Epithelial cell of esophagus (primary cell): ENCODE measurements at regions not wholly inside any gene's neighbourhood (a gene's known extent, or its start where the extent isn't known, plus 50 kb on each side); places are given as distances from the start of the nearest gene placed in this dataset.

Experiments
- DNase-seq: peaks from one replicate; pipeline ENCODE4 v3.0.0; 2010; ENCODE audit warnings: low read depth
- H3K4me3 ChIP-seq: 2 replicates; pipeline ENCODE4 v1.5.1; 2011; ENCODE audit warnings: mild to moderate bottlenecking, low read length, control low read depth
- CTCF ChIP-seq: IDR thresholded peaks from 2 replicates; pipeline ENCODE4 v1.5.1; 2011; ENCODE audit warnings: low read depth, mild to moderate bottlenecking, low read length, control low read depth, inconsistent platforms; ENCODE audit not compliant: insufficient read depth; ENCODE audit errors: missing control alignments

- TF ChIP-seq CTCF, result no peak
- peak; percentile 55 for DNase-seq
- H3K4me3 ChIP-seq, result no peak overlapping the region
Measured at GRCh38 chr3:180409170-180409569, 192.8 kb upstream of the TTC14 start.

GRCh38 chr3:180409883-180410282 lies 192.1 kb upstream of the TTC14 start:
- H3K4me3 ChIP-seq, result no peak overlapping the region

DNA sequence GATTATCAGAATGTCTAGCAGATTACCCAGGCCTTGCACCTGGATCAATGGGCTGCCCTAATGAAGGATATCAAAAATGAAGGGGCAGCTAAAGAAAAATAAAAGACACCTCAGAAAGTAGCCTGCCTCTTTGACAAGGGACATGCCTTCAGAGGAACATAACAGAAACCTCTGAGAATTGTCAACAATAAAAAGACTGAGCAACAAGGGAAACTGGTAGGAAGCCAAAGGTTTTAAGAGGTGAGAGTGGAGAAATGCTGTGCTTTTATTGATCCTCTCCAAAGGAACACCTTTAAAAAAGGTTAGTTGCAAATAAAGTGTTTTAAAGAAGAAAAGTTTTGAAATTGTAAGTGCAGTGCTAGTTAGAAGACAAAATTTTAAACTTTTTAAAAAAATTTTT lies 187.8 kb upstream of the TTC14 start:
- no peak for TF ChIP-seq CTCF
- no peak overlapping the region for H3K4me3 ChIP-seq

More at GRCh38 chr3:180409883-180410282, 192.1 kb upstream of the TTC14 start:
- TF ChIP-seq CTCF, result no peak
- DNase-seq, result no peak

GRCh38 chr3:180416111-180416594 lies 185.8 kb upstream of the TTC14 start:
- H3K4me3 ChIP-seq, result no peak overlapping the region
- DNase-seq, result peak; percentile 13
- TF ChIP-seq CTCF, result no peak

More for the DNA sequence above, 187.8 kb upstream of the TTC14 start:
- no peak for DNase-seq

GRCh38 chr3:180417241-180417640 lies 184.7 kb upstream of the TTC14 start:
- no peak for TF ChIP-seq CTCF
- H3K4me3 ChIP-seq, result no peak overlapping the region
- DNase-seq, result peak; percentile 54

DNA sequence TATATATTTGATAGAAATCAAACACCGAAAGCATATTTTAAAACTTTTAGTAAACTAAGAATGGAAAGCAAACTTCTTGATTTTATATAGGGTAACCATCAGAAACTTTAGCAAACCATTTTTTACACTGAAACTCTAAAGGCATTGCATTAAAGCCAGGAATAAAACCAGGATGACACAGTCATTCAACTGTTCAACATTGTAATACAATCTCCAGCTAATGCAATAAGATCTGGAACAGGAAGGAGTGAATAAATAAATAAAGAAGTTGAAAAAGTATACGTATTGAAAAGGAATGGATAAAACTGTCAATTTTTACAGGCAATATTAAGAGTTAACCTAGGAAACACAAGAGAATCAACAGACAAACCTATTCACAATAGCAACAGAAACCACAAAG lies 181.9 kb upstream of the TTC14 start:
- no peak overlapping the region for H3K4me3 ChIP-seq
- TF ChIP-seq CTCF, result no peak
- DNase-seq, result peak; percentile 29

- TF ChIP-seq CTCF, result no peak
- H3K4me3 ChIP-seq, result no peak overlapping the region
- peak; percentile 24 for DNase-seq
Measured at GRCh38 chr3:180420804-180421203, 181.2 kb upstream of the TTC14 start.
